Astrocyte (in vitro differentiated cells and primary cell): ENCODE measurements at regions not wholly inside any gene's neighbourhood (a gene's known extent, or its start where the extent isn't known, plus 50 kb on each side); places are given as distances from the start of the nearest gene placed in this dataset.

Experiments
- EZH2 ChIP-seq: IDR thresholded peaks from 2 replicates; pipeline ENCODE4 v1.6.1; 2012; ENCODE audit warnings: mild to moderate bottlenecking, low read length, inconsistent platforms; ENCODE audit not compliant: insufficient read depth
- TF ChIP-seq, protein P1 (sequence below): IDR thresholded peaks from 2 replicates; pipeline ENCODE4 v1.5.1; 2011; ENCODE audit warnings: low read depth, mild to moderate bottlenecking, inconsistent platforms, low read length, moderate library complexity; ENCODE audit not compliant: insufficient read depth

DNA sequence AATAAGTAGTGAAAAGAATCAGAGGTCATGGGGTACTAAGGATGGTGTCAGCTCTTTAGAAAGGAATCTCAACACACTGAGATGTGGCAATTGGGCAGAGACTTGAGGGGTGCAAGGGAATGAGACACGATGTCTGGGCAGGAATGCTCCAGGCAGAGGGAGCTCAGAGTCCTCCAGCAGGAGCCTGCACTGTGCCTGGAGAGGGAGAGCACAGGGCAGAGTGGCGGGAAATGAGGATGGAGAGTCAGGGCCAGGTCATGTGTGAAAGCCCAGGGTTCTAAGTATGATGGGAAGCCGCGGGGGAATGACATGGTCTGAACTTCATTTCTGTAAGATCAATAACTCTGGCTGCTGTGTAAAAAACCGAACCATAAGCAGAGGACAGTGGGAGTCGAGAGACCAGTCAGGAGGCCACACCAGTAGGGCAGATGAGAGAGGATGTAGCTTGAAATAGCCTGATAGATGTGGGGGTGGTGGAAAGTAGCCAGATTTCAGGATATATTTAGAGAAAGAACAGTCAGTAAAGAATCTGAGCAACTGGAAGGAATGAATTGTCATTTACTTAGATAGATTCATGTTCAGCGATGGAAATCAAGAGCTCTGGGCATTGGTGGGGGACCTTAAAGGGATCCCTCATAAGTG, 133.4 kb upstream of the DTNBP1 start:
- TF ChIP-seq, protein P1, sequence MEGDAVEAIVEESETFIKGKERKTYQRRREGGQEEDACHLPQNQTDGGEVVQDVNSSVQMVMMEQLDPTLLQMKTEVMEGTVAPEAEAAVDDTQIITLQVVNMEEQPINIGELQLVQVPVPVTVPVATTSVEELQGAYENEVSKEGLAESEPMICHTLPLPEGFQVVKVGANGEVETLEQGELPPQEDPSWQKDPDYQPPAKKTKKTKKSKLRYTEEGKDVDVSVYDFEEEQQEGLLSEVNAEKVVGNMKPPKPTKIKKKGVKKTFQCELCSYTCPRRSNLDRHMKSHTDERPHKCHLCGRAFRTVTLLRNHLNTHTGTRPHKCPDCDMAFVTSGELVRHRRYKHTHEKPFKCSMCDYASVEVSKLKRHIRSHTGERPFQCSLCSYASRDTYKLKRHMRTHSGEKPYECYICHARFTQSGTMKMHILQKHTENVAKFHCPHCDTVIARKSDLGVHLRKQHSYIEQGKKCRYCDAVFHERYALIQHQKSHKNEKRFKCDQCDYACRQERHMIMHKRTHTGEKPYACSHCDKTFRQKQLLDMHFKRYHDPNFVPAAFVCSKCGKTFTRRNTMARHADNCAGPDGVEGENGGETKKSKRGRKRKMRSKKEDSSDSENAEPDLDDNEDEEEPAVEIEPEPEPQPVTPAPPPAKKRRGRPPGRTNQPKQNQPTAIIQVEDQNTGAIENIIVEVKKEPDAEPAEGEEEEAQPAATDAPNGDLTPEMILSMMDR, result no peak
- no peak for TF ChIP-seq EZH2
